Right ventricle myocardium superior (tissue), 1 donor: ENCODE measurements at regions not wholly inside any gene's neighbourhood (a gene's known extent, or its start where the extent isn't known, plus 50 kb on each side); places are given as distances from the start of the nearest gene placed in this dataset.
"Not testable (repeated sequence)": the region's sequence is repeated elsewhere in the genome, so short reads cannot be mapped to it uniquely, and the experiment has no call there.

ENCODE experiments used
- ATAC-seq: fragments of 200-7000 bp; cut with Tn5 transposase; one replicate; pipeline ENCODE4 v1.9.1; 2020; ENCODE audit warnings: mild to moderate bottlenecking; ENCODE audit not compliant: poor library complexity
- DNase-seq: peaks from one replicate; pipeline ENCODE4 v3.0.0-alpha.2; 2020
- intact Hi-C: fragments of 100-400 bp; cut with DNase I; formaldehyde crosslinking; loops from one replicate; pipeline ENCODE4 v1.11.2; 2022
- donor health status: DM: no; HTN: yes; CAD: no; lungs with severe emphysema.

DNA sequence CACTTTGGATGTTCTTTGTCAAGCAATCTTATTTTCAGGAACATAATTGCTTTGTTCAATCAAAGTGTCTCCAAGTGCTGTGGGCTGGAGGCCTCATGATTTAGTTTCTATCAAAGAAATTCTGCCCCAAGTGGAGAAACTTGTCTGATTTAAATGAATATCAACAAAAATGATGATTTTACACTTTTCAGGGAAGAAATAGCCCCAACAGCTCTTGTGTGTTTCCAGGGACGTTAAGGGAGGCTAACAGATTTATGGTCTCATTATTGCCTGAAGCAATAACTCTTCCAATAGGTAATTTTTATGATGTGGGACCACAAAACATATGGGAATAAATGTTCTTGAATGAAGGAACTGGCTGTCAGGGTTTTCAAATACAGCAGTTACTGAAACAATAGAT lies 699.1 kb downstream of the FAM181B start:
- DNase-seq (no peak), ATAC-seq (no peak)
- intact Hi-C loops, result loop anchor here (10.0 kb wide), 1 partner anchor 60 kb away; no protein-coding TSS in a partner anchor

DNA sequence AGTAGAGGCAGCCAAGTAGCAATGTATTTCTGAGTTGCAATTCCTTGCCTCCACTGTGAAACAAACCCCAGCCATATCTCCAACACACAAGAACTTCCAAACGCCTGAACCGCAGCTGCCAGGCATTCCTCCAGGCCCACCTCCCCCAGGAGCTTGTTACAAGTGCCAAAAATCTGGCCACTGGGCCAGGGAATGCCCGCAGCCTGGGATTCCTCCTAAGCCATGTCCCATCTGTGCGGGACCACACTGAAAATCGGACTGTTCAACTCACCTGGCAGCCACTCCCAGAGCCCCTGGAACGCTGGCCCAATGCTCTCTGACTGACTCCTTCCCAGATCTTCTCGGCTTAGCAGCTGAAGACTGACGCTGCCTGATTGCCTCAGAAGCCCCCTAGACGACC lies 706.3 kb downstream of the FAM181B start:
- intact Hi-C loops, ATAC-seq, DNase-seq: not testable (repeated sequence)

DNA sequence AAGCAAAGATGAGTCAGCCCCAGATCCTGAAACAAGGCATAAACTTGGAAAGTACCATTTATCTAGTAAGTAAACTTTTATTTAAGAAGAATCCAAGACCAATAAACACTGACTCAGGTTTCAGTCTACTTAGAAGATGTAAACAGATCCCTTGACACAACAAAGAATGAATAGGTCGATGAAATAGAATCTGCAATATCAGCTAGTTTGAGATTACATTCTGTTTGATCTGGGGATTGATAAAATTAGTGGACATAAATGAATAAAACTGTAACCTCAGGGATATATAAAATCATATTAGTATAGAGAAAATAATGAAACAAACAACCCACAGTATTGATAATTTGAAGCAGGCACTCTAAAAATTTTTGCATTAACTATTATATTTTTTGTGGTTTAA lies 708.9 kb downstream of the FAM181B start:
- ATAC-seq (no peak), DNase-seq (no peak)
- intact Hi-C loops, result no loop called here

DNA sequence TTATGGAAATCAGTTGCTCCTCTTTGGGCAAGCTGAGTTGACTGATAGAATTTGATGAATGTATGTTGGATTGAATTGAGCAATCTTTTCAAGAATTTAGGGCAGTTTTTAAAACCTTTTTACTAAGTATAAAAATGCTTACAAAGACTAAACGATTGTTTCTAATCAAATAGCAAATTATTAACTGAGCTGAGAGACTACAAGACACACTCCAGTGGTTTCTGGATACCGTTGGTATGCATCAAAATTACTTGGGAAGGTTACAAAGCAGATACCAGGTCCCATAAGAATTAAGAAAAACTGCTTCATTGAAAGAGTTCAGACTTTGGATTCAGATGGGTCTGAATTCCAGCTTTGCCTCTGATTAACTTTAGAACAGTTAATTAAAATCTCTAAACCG lies 721.4 kb downstream of the FAM181B start:
- intact Hi-C loops, result no loop called here
- no peak for DNase-seq
- ATAC-seq, result no peak

DNA sequence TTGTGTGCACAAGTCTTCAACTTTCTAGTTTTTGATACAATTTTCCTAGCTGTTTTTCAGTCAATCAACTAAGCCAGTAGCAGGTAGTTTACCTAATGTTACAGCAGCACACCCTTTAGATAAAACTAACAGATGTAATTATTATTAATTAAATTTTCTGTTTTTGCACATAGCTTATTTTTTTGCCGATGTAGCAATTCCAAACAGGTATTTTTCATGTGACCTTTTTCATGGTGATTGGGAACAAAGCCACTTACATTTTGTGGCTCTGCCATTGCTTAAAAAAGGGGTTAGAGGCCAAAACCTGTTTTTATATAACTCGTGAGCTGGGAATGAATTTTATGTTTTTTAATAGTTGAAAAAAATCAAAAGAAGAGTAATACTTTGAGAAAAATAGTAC lies 724.5 kb downstream of the FAM181B start:
- ATAC-seq (no peak), DNase-seq (no peak)
- intact Hi-C loops, result no loop called here

DNA sequence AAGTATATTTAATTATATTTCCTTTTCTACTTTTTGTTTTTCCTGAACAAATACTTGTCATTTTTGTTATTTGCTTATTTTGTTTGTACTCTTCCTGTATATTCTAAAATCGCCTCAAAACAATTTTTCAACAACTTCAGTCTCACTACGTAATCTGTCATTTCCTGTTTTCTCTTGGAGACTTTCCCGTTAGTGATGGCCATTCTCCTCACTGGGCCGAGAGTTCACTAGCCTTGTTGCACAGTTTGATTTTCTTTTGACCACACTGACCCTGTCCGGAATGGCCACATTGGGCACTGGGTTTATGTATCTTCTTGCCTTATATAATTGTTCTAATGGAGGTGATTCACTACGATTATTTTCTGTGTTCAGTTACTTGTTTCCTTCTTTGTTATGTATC lies 726.1 kb downstream of the FAM181B start:
- DNase-seq (no peak), ATAC-seq (no peak)
- intact Hi-C loops, result no loop called here

DNA sequence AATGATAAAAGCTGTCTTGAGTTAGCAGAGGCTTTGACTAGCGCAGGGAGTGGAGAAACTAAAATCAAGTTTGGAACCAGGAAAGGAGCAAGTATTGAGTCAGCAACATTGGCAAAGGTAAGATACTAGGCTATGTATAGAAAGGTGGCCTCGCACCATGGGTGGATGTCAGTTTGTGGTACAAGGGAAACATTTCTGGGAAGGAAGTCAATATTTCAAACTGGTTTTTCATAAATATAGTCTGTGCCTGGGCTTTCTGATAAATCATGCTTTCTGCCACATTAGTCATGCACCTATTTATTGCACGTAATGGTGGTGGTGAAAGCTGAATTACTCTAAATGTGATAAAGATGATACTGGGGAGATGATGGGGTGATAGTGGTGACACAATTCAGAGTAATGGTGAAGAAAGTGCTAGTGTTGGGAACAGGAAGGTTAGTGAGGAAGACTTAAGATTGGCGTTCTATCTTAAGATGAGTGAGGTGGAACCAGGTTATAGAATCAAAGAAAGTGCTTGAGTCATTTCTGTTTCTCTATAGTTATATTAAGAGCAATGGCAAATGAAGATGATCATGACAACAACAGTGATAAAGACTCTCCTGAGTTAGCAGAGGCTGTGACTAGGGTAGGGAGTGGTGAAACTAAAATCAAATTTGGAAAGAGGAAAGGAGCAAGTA lies 729.0 kb downstream of the FAM181B start:
- no peak for DNase-seq
- intact Hi-C loops, result no loop called here
- no peak for ATAC-seq

DNA sequence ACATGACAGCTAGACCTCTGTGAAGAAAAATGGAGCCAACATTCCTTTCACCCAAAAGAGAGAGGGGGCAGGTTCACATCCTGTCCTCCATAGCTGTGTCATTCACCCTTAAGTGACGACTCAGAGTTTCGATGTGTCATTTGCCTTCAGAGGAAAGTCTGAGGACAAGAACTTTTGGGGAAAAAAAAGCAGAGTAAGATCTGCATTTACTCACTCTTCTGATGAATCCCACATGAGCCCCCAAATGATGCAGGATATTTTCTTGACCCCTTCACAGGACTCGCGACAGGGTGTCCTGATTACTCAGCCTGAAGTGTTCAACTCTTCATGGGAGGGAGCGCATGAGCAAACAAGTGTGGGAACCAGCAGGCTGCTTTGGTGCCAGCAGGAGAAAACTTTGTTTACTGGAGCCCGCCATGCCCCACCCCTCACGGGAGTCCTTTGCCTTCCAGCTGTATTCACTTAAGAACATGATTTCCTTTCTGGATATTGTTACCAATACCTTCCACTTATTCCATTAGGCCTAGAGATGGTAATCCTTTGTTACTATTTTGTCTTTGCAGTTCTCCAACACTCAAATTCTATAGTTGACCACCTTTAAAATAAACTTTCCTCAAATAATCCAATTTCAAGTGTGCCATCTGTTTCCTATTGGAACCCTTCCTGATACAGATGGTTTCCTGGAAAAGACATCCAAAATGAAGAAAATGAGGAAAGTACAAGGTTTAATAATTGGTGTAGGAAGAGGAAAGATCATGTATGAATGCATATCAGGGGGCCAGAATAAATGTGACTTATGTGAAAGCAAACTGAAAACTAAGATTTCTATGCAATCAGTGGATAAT lies 729.8 kb downstream of the FAM181B start:
- intact Hi-C loops, result no loop called here
- ATAC-seq (no peak), DNase-seq (no peak)

DNA sequence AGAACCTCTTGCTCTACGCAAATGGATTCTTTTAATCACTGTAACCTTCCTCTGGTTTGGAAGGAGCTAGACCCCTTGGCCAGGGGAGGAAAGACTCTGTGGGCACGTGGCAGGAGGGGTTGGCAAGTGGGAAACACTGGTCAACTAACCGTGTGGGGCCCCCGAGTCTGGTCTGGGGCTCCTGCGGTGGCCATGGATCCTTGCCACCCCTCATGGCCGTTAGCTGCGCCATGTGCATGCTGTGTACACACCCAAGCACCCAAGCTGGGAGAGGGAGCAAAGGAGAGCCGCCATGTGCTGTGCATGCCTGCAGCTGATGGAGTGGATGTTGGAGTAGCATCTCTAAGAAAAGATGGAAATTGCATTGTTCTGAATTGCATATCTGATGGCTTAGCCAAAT lies 730.6 kb downstream of the FAM181B start:
- DNase-seq (no peak), ATAC-seq (no peak)
- intact Hi-C loops, result no loop called here

DNA sequence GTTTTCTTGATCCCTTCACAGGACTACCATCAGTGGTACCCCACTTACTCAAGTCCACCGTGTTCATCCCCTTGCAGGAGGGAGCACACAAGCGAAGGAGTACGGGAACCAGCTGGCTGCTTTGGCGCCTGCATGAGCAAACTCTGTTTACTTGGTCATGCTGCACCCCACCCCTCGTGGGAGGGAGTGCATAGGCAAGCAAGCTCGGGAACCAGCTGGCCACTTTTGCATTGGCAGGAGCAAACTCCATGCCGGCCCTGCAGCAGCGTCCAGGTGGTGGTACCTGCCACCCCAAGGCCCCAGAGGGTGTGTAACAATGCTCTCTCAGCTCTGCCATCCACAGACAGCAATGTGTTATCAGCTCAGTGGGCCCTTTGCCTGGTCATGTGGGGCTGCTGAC lies 737.8 kb downstream of the FAM181B start:
- intact Hi-C loops, result no loop called here
- ATAC-seq, result no peak
- DNase-seq, result no peak

DNA sequence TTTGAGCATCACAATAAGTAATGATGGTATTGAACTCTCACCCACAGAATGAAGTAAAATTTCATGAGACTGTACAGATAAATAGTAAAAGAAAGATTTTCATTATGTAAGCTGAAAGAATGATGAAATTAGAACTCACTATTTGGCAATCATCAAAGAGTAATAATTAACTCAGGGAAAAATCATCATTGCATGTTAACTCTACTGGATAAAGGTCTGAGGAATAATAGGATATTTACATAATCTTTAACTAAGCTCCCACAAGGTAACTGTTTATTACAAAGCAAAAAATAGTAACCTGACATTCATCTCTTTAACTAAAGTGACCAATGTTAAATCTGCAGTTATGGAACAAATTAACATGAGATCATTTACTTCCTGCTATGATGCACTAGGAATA lies 739.9 kb downstream of the FAM181B start:
- DNase-seq, result no peak
- no peak for ATAC-seq
- intact Hi-C loops, result no loop called here

DNA sequence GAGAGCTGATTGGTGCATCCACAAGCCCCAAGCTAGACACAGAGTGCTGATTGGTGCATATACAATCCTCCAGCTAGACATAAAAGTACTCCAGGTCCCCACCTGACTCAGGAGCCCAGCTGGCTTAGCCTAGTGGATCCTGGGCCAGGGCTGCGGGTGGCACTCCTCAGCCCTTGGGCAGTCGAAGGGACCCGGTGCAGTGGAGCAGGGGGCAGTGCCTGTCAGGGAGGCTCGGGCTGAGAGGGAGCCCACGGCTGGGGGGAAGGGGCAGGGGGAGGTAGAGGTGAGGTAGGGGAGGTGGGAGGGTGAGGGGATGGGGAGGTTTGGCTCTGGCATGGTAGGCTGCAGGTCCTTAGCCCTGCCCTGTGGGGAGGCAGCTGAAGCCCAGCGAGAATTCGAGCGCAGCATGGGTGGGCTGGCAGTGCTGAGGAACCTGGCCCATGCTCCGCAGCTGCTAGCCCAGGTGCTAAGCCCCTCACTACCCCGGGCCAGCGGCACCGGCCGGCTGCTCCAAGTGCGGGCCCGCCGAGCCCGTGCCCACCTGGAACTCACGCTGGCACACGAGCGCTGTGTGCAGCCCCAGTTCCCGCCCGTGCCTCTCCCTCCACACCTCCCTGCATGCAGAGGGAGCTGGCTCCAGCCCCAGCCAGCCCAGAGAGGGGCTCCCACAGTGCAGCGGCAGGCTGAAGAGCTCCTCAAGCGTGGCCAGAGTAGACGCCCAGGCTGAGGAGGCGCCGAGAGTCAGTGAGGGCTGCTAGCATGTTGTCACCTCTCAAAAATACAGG lies 742.8 kb downstream of the FAM181B start:
- intact Hi-C loops, result no loop called here
- no peak for ATAC-seq
- no peak for DNase-seq

DNA sequence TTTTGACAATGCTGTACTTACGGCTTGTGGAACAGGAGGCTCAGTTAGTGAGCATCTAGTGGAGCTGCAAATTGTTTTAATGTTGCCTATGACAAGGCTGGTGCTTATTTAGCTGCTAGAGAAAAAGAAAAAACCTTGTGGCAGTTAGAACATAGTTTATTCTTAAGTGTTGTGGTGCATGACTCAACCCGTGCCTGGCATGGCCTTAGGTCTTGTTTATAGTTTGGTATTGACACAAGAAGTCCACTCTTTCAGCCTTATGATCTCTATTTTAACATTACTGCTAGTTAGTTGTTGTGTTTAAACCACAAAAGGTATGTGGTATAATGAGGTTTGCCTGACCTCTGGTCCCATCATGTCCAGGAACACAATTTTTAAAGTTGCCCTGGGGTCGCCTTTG lies 744.6 kb downstream of the FAM181B start:
- ATAC-seq (no peak), DNase-seq (no peak)
- intact Hi-C loops, result no loop called here

DNA sequence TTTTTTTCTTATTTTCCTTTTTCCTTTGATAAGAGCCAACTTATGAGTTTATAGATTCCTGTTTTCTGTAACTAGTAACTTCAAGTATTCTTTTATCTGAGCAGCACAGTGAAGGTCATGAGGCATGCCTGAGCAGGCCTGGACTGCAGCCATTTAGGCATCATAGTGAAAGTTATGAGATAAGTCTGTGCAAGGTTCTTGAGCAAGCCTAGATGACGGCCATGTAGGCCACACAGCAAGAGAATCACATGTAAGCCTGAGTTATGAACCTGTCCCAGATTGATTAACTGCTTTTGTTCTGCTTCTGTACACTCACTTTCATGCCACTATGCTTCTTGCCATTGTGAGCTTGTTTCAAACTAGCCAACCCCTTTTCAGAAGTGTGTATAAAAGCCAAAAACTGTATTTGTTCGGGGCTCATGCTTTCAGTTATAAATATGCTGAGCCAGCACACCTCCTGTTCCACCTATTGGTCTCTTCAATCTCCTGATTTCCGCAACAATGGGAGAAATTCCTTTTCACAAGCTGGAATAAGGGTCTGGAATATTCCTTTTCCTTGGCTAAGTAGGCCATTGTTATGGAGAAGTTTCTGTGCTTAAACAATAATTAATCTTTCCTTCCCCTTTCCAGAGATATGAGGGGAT lies 745.7 kb downstream of the FAM181B start:
- intact Hi-C loops, result no loop called here
- DNase-seq (no peak), ATAC-seq (no peak)

DNA sequence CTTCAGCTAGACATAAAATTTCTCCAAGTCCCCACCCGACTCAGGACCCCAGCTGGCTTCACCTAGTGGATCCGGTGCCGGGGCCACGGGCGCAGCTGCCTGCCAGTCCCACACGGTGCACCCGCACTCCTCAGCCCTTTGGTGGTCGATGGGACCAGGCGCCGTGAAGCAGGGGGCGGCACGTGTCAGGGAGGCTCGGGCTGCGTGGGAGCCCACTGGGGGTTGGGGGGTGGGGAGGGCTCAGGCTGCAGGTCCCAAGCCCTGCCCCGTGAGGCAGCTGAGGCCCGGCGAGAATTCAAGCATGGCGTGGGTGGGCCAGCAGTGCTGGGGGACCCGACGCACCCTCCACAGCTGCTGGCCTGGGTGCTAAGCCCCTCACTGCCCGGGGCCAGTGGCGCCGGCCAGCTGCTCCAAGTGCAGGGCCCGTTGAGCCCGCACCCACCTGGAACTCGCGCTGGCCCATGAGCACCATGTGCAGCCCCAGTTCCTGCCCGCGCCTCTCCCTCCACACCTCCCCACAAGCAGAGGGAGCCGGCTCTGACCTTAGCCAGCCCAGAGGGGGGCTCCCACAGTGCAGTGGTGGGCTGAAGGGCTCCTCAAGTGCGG lies 747.0 kb downstream of the FAM181B start:
- intact Hi-C loops, result no loop called here
- no peak for DNase-seq
- no peak for ATAC-seq

DNA sequence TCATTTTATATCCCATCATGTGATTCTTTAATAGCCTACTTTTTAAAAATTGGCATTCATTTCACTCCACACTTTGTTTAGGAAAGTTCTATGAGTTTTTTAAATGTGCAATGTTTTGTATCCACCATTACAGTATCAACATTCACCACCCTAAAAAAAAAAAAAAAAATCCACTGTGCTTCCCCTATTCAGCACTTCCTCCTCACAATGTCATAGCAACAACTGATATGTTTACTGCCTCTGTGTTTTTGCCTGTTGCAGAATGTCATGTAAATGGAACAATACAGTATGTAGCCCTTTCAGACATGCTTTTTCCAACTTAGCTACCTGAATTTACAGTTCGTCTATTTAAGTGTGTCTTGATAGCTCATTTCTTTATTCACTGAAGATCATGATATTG lies 754.2 kb downstream of the FAM181B start:
- intact Hi-C loops, result no loop called here
- DNase-seq (no peak), ATAC-seq (no peak)

DNA sequence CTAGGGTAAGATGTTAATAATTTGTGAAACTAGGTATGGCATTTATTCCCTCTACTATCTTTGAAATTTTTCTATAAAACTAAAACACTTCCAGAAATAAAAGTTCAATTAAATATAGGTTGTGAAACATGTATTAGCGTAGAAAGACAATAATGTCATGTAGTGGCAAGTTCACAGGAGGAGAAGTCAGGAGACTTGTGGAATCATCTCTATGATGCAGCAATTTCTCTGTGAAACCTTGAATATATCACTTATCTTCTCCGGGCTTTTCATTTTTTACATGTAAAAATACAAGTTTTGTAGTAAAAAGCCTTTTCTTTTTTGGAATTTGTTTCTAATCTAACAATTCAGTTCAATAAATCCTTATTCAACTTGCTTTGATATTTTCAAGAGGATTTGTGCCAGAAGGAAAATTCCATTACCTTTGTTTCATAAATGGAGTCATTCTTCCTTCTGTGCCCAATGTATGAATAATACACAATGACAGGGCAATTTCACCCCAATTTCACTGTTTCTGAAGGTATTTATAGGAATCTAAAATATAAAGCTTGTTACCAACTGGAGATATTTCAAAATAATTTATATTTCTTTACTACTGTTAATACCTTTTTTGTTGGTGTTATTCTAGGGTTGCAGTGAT lies 758.3 kb downstream of the FAM181B start:
- ATAC-seq, result no peak

DNA sequence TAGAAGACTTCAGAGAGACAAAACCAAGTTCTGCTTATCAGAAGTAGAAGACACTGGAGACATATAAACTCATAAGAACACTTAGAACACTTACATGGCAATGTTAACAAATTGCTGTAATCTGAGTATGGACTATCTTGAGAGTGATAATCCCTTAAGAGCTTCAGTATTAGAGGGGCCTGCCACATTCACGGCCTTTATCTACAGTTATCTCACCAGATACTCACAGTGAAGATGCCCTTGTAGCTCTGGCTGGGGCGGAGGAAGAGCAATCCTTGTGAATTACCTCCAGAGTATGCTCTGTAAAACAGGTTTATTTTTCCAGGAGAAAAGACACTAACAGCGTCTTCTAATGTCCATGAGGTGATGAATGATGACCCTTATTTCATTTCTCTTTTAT lies 762.8 kb downstream of the FAM181B start:
- DNase-seq (no peak), ATAC-seq (no peak)
- intact Hi-C loops, result no loop called here

More for the DNA sequence above, 758.3 kb downstream of the FAM181B start:
- no peak for DNase-seq
- intact Hi-C loops, result no loop called here
